Lung microvascular endothelial cell (primary cell): ENCODE measurements at regions not wholly inside any gene's neighbourhood (a gene's known extent, or its start where the extent isn't known, plus 50 kb on each side); places are given as distances from the start of the nearest gene placed in this dataset.

ENCODE experiments used
- DNase-seq, 2 donors: peaks; one replicate each; pipeline versions ENCODE4 v3.0.0 to v3.0.0-alpha.2; 2010; ENCODE audit warnings: low read depth in 2 of 2

- DNase-seq = peak in 1 of 2 donors; percentile 6
These were observed 115.6 kb upstream of the GPC1 start for GRCh38 chr2:240319855-240320203.

GRCh38 chr2:240320204-240320993, 115.1 kb upstream of the GPC1 start:
- DNase-seq = peak; percentile 79 to 97

GRCh38 chr2:240322231-240322955, 113.1 kb upstream of the GPC1 start:
- DNase-seq = no peak

- no peak for DNase-seq
These were observed 112.5 kb upstream of the GPC1 start for GRCh38 chr2:240322991-240323390.

GRCh38 chr2:240323601-240324291, 111.7 kb upstream of the GPC1 start:
- DNase-seq = no peak

- no peak for DNase-seq
These were observed 111.0 kb upstream of the GPC1 start for GRCh38 chr2:240324312-240325015.

GRCh38 chr2:240325016-240326007, 110.2 kb upstream of the GPC1 start:
- DNase-seq = peak; percentile 34 to 44

- peak in 1 of 2 donors; percentile 27 for DNase-seq
These were observed 109.2 kb upstream of the GPC1 start for GRCh38 chr2:240326246-240326645.

- no peak for DNase-seq
These were observed 108.6 kb upstream of the GPC1 start for GRCh38 chr2:240326886-240327285.

GRCh38 chr2:240327566-240327965, 107.9 kb upstream of the GPC1 start:
- no peak for DNase-seq

- DNase-seq = no peak
These were observed 106.9 kb upstream of the GPC1 start for GRCh38 chr2:240328526-240328925.

- no peak for DNase-seq
These were observed 106.3 kb upstream of the GPC1 start for GRCh38 chr2:240329116-240329665.

- DNase-seq = no peak
These were observed 105.7 kb upstream of the GPC1 start for GRCh38 chr2:240329778-240330177.

- DNase-seq = no peak
These were observed 101.5 kb upstream of the GPC1 start for GRCh38 chr2:240333985-240334384.

- DNase-seq = no peak
These were observed 100.4 kb upstream of the GPC1 start for GRCh38 chr2:240335061-240335460.

- no peak for DNase-seq
These were observed 98.5 kb upstream of the GPC1 start for GRCh38 chr2:240336820-240337427.

GRCh38 chr2:240338274-240338673, 97.2 kb upstream of the GPC1 start:
- DNase-seq = no peak

GRCh38 chr2:240339411-240340360, 95.8 kb upstream of the GPC1 start:
- no peak for DNase-seq

- no peak for DNase-seq
These were observed 95.1 kb upstream of the GPC1 start for GRCh38 chr2:240340361-240340761.
